A549 (cell line): ENCODE measurements at regions not wholly inside any gene's neighbourhood (a gene's known extent, or its start where the extent isn't known, plus 50 kb on each side); places are given as distances from the start of the nearest gene placed in this dataset.

ENCODE experiments used
- ATAC-seq, 2 experiments: fragments of 200-7000 bp in 1 of 2; fragments of >200 bp in 1 of 2; cut with Nextera tagmentation in 1 of 2; cut with Tn5 transposase in 1 of 2; 3 replicates each; pipeline versions ENCODE4 v1.8.0 to v1.9.1; 2018 to 2020; ENCODE audit warnings: mild to moderate bottlenecking in 1 of 2, moderate library complexity in 1 of 2
- CTCF ChIA-PET: fragments of 300-600 bp; sonication (Branson Sonifier 250); formaldehyde crosslinking; extraction: SDS; loops from one replicate; lab custom pipeline; 2021; ENCODE audit warnings: antibody characterized with exemption, inconsistent platforms; lab: Yijun Ruan, JAX
- POLR2A ChIA-PET: fragments of 350-600 bp; formaldehyde crosslinking; extraction: SDS; loops from one replicate; lab custom pipeline; 2021; ENCODE audit warnings: antibody characterized with exemption, inconsistent platforms; lab: Yijun Ruan, JAX
- DNase-seq, 2 experiments: peaks; one replicate each; pipeline versions ENCODE4 v3.0.0 to v3.0.0-alpha.2; 2011 to 2016; ENCODE audit warnings: low read depth in 1 of 2, low spot score in 1 of 2
- FAIRE-seq: peaks from 2 replicates; lab custom pipeline; 2011; peaks lifted over from hg19 to GRCh38; lab: Jason Lieb, UNC
- H3K27ac ChIP-seq, 2 experiments: fragments of >200 bp; sonication (Bioruptor Twin); formaldehyde crosslinking; 3 replicates each; pipeline ENCODE4 v1.5.1; 2016 to 2017
- H3K4me1 ChIP-seq: fragments of >200 bp; sonication (Bioruptor Twin); formaldehyde crosslinking; 3 replicates; pipeline ENCODE4 v1.6.1; 2016
- H3K4me2 ChIP-seq: fragments of >200 bp; sonication (Bioruptor Twin); formaldehyde crosslinking; 3 replicates; pipeline ENCODE4 v1.6.1; 2016
- H3K4me3 ChIP-seq: fragments of >200 bp; sonication (Bioruptor Twin); formaldehyde crosslinking; 3 replicates; pipeline ENCODE4 v1.5.1; 2016
- H3K9me3 ChIP-seq: fragments of >200 bp; sonication (Bioruptor Twin); formaldehyde crosslinking; 3 replicates; pipeline ENCODE4 v1.6.1; 2016
- BHLHE40 ChIP-seq: IDR thresholded peaks from 2 replicates; pipeline ENCODE4 v1.6.1; 2012; ENCODE audit warnings: low read depth, low read length, inconsistent platforms
- CBX2 ChIP-seq: fragments of 200-600 bp; sonication (generic); IDR thresholded peaks from 2 replicates; pipeline ENCODE4 v1.6.1; 2016; ENCODE audit warnings: low read depth, mild to moderate bottlenecking, borderline replicate concordance
- CBX8 ChIP-seq: fragments of 200-600 bp; sonication (generic); IDR thresholded peaks from 2 replicates; pipeline ENCODE4 v1.6.1; 2016
- EP300 ChIP-seq, 2 experiments: fragments of >200 bp; sonication (Bioruptor Twin); formaldehyde crosslinking; IDR thresholded peaks; 2 replicates in 1 of 2; 3 replicates in 1 of 2; pipeline ENCODE4 v1.6.1; 2016 to 2017
- ESRRA ChIP-seq: fragments of 150-350 bp; IDR thresholded peaks from 2 replicates; pipeline ENCODE4 v1.6.1; 2014; ENCODE audit warnings: mild to moderate bottlenecking, low read length, borderline replicate concordance
- FOSL2 ChIP-seq, 2 experiments: fragments of 450-650 bp in 1 of 2; fragments of >200 bp in 1 of 2; sonication (Bioruptor Twin) in 1 of 2; formaldehyde crosslinking; IDR thresholded peaks; 2 replicates each; pipeline versions ENCODE4 v1.5.0 to v1.6.1; 2016 to 2020; ENCODE audit warnings: mild to moderate bottlenecking in 1 of 2, moderate library complexity in 1 of 2
- FOXS1 ChIP-seq: fragments of 250-450 bp; sonication (Bioruptor Pico); IDR thresholded peaks from 2 replicates; pipeline ENCODE4 v1.5.0; 2020; ENCODE audit warnings: mild to moderate bottlenecking, moderate library complexity
- GATA3 ChIP-seq: IDR thresholded peaks from 2 replicates; pipeline ENCODE4 v1.6.1; 2012; ENCODE audit warnings: borderline replicate concordance
- HOXA7 ChIP-seq: fragments of 250-450 bp; sonication (Bioruptor Pico); IDR thresholded peaks from 2 replicates; pipeline ENCODE4 v1.5.0; 2020; ENCODE audit warnings: mild to moderate bottlenecking, moderate library complexity
- HOXB13 ChIP-seq: fragments of 250-450 bp; sonication (Bioruptor Pico); IDR thresholded peaks from 2 replicates; pipeline ENCODE4 v1.5.0; 2020; ENCODE audit warnings: low read depth, mild to moderate bottlenecking, moderate library complexity
- JUNB ChIP-seq: fragments of >200 bp; sonication (Bioruptor Twin); formaldehyde crosslinking; IDR thresholded peaks from 2 replicates; pipeline ENCODE4 v1.6.1; 2016
- KDM1A ChIP-seq: fragments of 200-600 bp; sonication (generic); IDR thresholded peaks from 2 replicates; pipeline ENCODE4 v1.6.1; 2016; ENCODE audit warnings: low read depth, mild to moderate bottlenecking
- KDM5A ChIP-seq: fragments of 200-600 bp; sonication (generic); IDR thresholded peaks from 2 replicates; pipeline ENCODE4 v1.6.1; 2016; ENCODE audit warnings: antibody characterized with exemption, mild to moderate bottlenecking
- MAFK ChIP-seq: fragments of 450-650 bp; IDR thresholded peaks from 2 replicates; pipeline ENCODE4 v1.6.1; 2014; ENCODE audit not compliant: partially characterized antibody
- NFE2L2 ChIP-seq: fragments of 150-350 bp; conservative IDR thresholded peaks from 2 replicates; pipeline ENCODE4 v1.6.1; 2014; ENCODE audit warnings: low read length
- PBX3 ChIP-seq: IDR thresholded peaks from 2 replicates; pipeline ENCODE4 v1.6.1; 2012
- RAD21 ChIP-seq, 2 experiments: fragments of >200 bp in 1 of 2; sonication (Bioruptor Twin) in 1 of 2; formaldehyde crosslinking in 1 of 2; IDR thresholded peaks in 1 of 2; conservative IDR thresholded peaks in 1 of 2; 2 replicates in 1 of 2; 3 replicates in 1 of 2; pipeline ENCODE4 v1.6.1; 2012 to 2018; ENCODE audit warnings: inconsistent platforms in 1 of 2
- RCOR1 ChIP-seq: fragments of 150-350 bp; IDR thresholded peaks from 2 replicates; pipeline ENCODE4 v1.6.1; 2014; ENCODE audit warnings: antibody characterized with exemption, low read length, low read depth
- REST ChIP-seq: fragments of 200-600 bp; sonication (generic); IDR thresholded peaks from 2 replicates; pipeline ENCODE4 v1.6.1; 2016; ENCODE audit warnings: antibody characterized with exemption, mild to moderate bottlenecking, moderate library complexity
- RFX5 ChIP-seq: fragments of 450-650 bp; IDR thresholded peaks from 2 replicates; pipeline ENCODE4 v1.7.1; 2014; ENCODE audit warnings: antibody characterized with exemption, mild to moderate bottlenecking, moderate library complexity
- RNF2 ChIP-seq: fragments of 200-600 bp; sonication (generic); IDR thresholded peaks from 2 replicates; pipeline ENCODE4 v1.6.1; 2016; ENCODE audit warnings: low read depth, mild to moderate bottlenecking, antibody characterized with exemption, moderate library complexity, borderline replicate concordance
- SREBF2 ChIP-seq: fragments of 450-650 bp; IDR thresholded peaks from 2 replicates; pipeline ENCODE4 v1.6.1; 2014; ENCODE audit warnings: mild to moderate bottlenecking, moderate library complexity
- ZSCAN20 ChIP-seq: fragments of 250-450 bp; sonication (Bioruptor Pico); IDR thresholded peaks from 2 replicates; pipeline ENCODE4 v1.8.0; 2022; ENCODE audit warnings: mild to moderate bottlenecking, moderate library complexity
- WGBS: methylation state at CpG from one replicate; pipeline ENCODE4 v1.1.6; 2017; ENCODE audit errors: missing lambda C conversion rate; 5-methylcytosine and 5-hydroxymethylcytosine counted together

GRCh38 chr13:26834646-26835045 is 74.1 kb upstream of the GPR12 start:
- H3K4me3 ChIP-seq, result no peak overlapping the region
- ATAC-seq (no peak), FAIRE-seq (no peak), DNase-seq (no peak)
- H3K9me3 ChIP-seq, result no peaks in the 10 kb centered on the region
- TF ChIP-seq MAFK (no peak), FOXS1 (CRISPR knock-in tag) (no peak), KDM1A (no peak), RNF2 (no peak), RCOR1 (no peak), ESRRA (no peak)
- POLR2A ChIA-PET, result no interaction called here
- no peak overlapping the region for H3K4me2 ChIP-seq
- WGBS, result 0% methylated on average over 4 of the region's 4 CpGs
- no peak overlapping the region for H3K27ac ChIP-seq
- CTCF ChIA-PET, result no interaction called here
- no peaks in the 10 kb centered on the region for H3K4me1 ChIP-seq

GRCh38 chr13:26831336-26831908 is 70.8 kb upstream of the GPR12 start:
- ATAC-seq (no peak), DNase-seq (no peak), FAIRE-seq (no peak)
- WGBS, result 13% methylated on average over 6 of the region's 6 CpGs
- Histone ChIP-seq H3K9me3 (no peaks in the 10 kb centered on the region), H3K27ac (no peak overlapping the region), H3K4me1 (no peaks in the 10 kb centered on the region), H3K4me3 (no peak overlapping the region), H3K4me2 (no peak overlapping the region)
- TF ChIP-seq FOSL2 (IDR thresholded peaks at IDR 0.05) (no peak), FOSL2 (CRISPR knock-in tag; IDR thresholded peaks at IDR 0.05) (no peak), RFX5 (no peak), RAD21 (conservative IDR thresholded peaks at IDR 0.05 in 1 of 2, IDR thresholded peaks at IDR 0.05 in 1 of 2) (no peak), ZSCAN20 (CRISPR knock-in tag) (no peak), ESRRA (no peak), REST (no peak), BHLHE40 (no peak), NFE2L2 (no peak), JUNB (no peak), SREBF2 (no peak), HOXA7 (CRISPR knock-in tag) (no peak), RNF2 (no peak), GATA3 (no peak), CBX2 (no peak), KDM5A (no peak), CBX8 (no peak), HOXB13 (no peak), EP300 (IDR thresholded peaks at IDR 0.05) (no peak), PBX3 (no peak)
- POLR2A ChIA-PET, result no interaction called here
- CTCF ChIA-PET, result no interaction called here
